ENCODE measurements at regions not wholly inside any gene's neighbourhood (a gene's known extent, or its start where the extent isn't known, plus 50 kb on each side); places are given as distances from the start of the nearest gene placed in this dataset.

DNA sequence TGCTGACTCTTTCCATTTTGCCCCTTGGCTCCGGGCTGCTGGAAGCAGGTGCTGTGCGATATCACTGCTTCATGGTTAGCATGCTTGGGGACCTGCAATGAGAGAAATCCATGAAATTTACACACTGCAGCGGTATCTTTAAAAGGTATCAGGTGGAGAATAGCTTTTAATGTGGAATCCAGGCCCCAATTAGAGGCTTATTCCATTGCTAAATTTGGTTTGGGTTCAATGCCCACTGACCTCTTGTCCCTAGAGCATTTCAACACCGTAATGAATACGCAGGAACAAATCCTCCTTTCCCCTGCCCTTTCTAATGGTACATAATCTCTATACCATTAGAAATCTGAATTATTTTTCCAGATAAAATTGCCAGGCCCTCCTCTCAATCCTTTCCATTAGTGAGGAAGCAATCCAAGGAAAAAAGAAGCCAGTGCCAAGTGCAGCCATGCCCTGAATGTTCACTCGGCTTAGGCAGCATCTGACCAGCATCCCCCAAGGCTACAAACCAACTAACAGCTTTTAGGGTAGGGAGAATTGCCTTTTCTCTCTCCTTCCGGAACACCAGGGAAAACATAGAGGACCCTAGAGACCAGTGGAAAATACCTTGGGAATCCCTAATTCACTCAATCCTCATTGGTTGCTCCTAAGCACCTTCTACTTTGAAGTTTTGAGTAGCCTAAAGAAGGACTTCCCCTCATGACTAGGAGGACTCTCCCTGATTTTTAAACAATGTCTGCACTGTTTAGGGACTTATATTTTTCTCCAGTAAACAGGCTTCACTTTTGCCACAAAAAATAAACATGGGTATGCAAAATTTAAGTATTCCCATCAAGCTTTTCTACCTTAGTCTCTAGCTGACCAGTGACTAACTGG is 143.1 kb downstream of the QRSL1 start:
- DNase-seq = peak in 1 of 3 donors; percentile 28

DNA sequence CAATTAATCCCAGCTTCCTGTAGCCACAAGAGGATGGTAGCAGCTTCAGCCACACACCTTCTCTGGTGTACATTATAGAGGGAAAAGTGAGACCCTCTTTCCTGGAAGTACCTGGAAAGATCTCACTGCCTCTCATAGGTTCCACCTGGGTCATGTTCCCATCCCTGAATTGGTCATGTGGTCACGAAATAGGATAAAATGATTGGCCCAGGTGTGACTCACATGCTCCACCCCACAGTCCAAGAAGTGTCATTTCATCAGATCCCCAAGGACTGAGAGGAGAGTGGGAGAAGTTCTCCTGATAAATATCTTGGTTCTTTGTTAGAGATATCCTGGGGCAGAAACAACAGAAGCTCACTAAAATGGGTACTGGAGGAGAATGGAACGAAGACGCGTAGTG is 142.4 kb downstream of the QRSL1 start:
- DNase-seq = no peak

DNA sequence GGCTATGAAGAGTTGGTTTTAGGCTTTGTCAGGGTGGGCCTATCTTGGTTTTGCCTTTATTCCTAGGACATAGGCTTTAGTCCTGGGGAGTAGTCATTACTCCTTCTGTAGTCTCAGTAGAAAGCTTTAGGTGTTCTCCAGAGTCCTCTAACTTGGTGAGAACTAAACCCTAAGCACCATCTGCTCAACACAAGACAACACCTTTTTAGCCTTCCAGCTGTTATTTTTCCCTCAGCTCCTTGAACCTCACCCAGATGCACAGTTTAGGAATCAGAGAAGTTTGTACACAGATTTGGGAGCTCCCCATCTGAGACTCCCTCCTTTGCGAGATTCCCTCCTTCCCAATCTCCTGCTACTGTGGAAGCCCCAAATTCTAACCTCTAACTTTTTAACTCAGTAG is 141.3 kb downstream of the QRSL1 start:
- no peak for DNase-seq

DNA sequence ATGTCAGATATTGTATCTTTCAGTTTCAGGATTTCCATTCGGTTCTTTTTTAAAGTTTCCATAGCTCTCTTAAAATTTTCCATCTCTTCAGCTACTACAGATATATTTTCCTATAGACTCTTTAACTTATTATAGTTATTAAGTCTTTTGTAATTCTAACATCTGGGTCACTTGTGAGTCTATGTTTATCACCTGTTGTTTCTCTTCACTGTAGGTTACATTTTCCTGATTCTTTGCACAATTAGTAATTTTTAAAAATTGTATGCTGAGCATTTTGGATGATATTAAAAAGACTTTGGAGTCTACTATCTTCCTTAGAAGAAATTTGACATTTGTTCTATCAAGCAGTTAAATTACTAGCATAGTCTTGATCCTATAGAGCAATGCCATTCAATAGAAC is 140.7 kb downstream of the QRSL1 start:
- no peak for DNase-seq

DNA sequence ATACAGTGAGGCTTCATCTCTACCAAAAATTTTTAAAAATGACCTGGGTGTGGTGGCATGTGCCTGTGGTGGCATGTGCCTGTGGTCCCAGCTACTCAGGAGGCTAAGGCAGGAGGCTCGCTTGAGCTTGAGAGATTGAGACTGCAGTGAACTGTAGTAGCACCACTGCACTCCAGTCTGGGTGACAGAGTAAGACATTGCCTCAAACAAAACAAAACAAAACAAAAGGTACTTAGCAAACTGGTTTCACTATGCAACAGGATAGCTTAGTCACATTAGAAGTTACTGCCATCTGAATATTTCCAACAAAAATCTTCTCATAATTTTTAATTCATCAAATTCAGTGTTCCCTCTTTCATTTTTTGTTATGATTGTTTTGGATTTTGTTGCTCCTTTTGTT is 137.9 kb downstream of the QRSL1 start:
- no peak for DNase-seq

DNA sequence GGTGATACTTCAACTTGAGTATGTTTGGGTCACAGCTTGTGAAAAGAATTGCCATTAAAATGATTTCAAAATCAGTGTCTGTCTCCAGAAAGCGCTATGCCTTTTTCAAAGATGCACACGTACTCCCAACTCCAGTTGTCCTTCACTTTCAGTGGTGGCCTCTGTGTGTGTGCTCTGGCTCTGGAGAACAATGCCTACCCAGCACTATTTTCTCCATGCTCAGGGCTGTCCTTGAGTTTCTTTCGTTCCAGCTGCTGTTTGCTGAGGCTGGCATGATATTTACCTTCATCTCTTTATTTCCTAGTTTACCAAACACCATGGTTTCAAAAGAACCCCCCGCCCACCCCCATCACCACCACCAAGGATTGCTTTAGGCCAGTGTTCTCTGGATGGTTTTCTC is 136.8 kb downstream of the QRSL1 start:
- DNase-seq = no peak

DNA sequence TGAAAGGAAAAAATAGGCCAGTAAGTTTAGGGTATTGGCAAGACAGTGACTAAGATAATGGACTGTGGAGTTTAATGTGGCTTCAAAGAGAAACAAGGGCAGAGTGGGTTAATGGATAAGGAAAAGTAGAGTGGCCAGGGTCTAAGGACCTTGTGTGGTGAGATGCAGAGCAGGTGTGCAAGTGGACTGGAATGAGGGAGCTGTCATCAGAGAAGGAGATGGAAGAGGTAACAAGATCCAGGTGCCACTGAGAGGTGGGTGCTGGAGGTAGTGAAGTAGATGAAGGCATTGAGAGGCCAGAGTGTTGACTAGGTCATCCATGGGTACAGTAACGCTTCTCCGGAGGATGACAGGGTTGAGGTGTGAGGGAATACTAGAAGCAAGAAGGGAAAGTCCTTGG is 136.1 kb downstream of the QRSL1 start:
- no peak for DNase-seq

DNA sequence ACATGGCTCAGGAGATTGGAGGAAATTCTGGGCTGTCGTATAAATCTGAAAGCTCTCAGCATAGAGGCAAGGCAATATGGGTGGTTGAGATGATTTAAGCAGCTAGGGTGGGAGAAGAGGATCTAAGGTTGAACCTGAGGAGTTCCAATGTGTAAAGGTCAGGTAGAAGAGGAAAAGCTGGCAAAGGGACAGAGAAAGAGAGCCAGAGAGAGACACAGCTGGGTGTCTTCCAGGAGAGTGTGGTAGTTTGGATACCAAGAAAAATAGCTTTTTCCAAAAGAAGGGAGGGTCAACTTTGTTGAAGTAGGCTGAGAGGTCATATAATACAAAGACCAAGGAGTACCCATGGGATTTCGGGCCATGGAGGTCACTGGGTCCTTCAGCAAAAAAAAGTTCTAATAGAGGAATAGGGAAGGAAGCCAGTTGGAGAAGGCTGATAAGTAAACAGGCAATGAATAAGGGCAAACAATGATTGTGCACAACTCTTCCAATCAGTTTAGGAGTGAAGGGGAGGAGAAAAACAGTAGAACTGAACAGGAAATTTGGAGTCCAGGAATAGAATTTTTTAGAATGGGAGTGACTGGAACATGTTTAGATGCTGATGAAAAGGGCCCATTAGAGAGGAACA is 135.1 kb downstream of the QRSL1 start:
- no peak for DNase-seq

DNA sequence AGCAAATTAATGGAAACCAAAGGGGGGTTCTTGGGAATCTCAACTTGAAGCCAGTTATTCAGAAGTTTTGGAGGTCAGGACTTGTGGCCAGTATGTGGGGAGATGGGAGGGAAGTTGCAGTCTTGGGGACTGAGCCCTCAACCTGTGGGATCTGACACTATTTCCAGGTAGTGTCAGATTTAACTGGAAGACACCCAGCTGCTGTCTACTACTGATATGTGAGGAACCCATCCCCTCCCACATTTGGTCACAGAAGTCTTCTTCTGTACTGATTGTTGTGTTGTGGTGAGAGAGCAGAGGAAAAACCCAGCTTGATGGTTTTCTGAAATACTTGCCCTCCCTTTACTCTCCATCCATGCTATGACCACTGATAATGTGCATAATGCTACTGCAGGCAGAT is 134.0 kb downstream of the QRSL1 start:
- DNase-seq = no peak

DNA sequence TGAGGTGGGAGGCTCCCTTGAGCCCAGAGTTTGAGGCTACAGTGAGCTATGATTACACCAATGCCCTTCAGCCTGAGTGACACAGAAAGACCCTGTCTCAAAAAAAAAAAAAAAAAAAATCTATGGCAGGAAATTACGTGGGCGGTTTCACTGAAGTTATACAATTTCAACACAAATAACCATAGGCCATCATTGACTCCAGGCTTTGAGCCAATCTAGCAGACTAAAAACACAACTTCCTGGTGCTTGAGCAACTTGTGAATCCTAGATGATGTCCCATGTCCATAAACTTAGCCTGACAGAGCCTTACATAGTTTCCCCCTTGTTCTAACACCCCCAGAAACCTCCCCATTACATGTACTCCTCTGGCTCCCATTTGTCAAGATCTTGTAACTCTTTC is 131.8 kb downstream of the QRSL1 start:
- no peak for DNase-seq

DNA sequence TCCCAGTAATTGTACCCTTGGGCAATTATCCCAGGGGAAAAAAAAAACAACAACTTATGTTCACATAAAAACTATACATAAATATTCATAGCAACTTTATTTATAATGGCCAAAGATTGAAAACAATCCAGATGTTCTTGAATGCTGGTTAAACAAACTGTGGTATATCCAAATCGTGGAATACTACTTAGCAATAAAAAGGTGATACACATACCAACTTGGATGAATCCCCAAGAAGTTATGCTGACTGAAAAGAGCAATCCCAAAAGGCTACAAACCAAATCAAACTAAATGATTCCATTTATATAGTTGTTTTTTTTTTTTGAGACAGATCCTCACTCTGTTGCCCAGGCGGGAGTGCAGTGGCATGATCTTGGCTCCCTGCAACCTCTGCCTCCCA is 129.7 kb downstream of the QRSL1 start:
- no peak for DNase-seq

DNA sequence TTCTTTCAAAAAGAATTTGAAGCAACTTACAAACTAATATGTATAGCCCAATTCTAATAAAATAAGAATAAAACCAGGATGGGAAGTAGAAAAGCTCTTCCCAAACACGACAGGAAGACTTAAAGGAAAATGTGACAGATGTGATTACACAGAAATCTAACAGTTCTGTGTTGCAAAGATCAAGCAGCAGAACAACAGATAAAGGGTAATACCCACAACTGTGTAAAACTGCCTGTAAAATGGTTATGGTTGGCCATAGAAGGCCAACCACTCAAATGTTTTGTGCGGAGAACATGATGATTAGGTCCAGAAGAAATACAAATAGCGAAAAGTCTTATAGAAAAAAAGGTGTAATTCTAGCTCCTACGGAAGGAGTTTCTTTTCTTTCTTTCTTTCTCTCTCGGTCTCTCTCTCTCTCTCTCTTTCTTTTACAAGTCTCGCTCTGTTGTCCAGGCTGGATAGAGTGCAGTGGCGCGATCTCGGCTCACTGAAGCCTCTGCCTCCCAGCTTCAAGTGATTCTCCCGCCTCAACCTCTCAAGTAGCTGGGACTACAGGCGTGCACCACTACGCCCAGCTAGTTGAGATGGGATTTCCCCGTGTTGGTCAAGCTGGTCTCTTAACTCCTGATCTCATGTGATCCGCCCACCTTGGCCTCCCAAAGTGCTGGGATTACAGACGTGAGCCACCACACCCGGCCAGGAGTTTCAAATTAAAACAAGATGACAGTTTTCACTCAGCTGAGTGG is 128.5 kb downstream of the QRSL1 start:
- DNase-seq = no peak

DNA sequence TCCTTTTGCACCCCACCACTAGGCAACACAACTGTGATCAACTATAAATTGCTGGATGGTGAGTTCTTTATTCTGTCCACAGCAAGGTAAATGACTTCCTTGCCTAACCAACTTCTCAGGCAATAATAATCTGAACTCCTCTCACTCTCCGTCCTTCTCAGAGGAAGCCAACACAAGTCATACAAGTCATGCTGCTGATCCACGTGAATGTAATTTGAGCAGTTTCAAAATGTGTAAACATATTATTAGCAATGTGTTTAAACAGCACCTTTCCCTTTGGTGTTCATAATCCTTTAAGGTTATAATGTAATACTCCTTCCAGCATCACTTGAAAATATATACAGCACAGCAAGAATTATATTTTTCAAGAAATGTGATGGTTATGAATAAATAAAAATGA is 127.9 kb downstream of the QRSL1 start:
- DNase-seq = no peak

DNA sequence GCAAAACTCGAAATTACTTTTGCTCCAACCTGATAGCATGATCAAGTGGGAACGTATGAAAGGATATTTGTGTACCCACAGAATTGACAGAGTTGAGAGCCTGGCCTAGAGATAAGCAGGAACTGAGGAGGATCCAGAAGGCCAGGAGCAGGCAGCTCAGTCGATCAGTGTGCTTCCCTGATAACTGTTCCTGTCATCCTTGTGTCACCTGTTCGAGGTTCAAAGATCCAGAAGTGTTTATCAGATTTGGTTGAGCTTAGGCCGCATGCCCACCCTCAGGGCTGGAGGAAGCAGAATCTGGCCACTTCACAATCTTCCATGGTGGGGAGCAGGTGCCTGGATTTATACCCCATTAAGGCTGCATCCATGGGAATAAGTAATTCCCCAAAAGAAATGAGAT is 124.8 kb downstream of the QRSL1 start:
- DNase-seq = no peak

DNA sequence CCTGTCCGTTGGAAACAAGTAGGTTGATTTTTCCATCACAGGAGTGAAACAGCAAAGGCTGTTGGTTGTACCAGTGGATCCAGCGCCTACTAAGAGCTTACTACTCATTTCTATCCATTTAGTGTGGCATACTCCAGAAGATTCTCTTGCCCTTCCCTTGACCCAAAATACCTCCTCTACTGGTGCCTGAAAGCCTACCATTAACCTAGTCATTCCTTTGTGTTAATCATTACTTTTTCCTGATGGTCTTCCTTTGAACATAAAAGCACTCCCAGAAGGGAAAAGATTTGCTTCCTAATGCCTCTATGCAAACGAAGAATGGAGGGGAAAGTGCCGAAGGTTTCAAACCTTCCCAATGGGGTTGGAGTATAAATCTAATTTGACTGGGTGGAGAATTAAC is 123.3 kb downstream of the QRSL1 start:
- DNase-seq = no peak

DNA sequence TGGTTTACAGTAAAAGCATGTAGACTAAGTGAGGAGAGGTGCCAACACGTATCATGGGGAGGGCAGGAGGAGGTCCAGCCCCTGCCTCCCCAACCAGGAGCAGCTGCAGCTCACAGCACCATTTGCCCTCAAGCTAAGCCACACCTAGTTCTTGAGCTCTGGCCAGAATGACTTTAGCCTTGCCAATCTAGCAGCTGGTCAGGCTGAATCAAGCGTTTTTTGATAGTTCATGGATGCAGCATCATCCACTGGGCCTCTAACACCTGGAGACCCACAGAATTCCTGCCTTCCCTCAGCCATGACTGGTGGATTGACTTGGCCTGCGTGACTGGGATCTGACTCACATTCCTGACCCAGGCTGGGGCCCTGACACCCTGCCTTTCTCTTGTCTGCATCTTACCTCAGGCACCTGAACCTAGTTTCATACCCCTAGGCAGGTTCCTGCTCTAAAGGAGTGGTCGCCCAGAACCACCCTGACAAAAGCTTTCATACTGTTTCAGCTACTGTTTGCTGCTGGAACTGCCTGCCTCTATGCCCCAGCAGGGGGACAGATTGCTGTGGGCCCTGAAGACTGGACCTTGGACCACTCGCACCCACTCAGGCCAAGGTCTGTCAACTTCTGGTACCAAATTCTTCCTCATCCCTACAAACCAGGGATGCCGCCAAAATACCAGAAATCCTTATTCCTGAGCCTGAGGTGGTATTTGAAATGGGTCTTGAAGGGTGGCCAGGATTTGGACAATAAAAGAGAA is 122.3 kb downstream of the QRSL1 start:
- peak in 2 of 3 donors; percentile 47 to 68 for DNase-seq

DNA sequence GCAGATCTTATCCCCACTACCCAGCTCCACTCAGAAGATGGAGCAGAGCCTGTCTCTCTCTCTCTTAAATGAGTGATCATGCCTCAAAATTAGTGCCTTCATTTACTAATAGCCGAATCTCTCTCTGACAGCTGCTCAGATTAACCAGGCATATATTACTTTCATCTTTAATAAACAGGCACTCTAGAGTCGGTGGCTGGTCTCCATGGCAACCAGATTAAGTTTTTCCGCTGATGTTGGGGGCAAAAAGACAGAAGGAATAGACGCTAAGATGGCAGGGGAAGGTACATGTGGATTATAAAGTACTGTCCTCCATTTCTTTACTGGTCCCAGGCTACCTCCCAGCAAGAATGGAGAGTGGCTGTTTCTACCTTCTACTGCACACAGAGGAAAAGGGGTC is 121.6 kb downstream of the QRSL1 start:
- DNase-seq = no peak

DNA sequence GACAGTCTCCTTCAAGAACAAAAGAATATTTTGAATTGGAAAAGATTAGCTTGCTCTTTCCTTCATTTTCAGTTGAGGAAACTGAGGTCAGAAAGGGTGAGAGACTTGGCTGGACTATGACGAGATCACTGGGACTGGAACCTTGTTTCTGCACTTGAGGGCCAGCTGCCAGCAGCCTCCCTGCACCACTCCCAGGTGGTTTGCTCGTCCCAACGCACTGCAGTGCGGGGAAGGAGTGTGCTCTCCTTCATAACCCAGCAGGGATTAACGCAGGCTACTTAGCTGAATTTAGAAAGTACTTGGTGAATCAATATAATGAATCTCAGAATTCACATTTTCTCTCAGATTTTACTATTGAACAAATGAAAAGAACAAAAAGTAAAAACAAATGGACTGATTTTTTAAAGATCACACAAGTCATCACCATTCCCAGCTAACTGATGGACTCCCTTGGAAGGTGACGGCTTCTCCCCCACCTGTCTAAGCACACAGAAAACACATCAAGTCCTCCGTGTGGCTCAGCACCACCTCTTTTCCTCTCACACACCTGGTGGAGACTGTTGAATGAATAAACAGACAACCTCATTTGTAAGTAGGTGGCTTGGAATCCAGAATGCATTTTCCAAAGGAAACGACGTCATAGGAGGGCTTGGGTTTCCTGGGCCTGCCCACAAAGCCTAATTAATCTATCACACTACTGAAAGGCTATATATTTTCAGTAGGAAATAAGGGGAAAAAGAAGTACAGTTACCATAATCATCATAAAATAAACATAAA is 121.0 kb downstream of the QRSL1 start:
- no peak for DNase-seq

DNA sequence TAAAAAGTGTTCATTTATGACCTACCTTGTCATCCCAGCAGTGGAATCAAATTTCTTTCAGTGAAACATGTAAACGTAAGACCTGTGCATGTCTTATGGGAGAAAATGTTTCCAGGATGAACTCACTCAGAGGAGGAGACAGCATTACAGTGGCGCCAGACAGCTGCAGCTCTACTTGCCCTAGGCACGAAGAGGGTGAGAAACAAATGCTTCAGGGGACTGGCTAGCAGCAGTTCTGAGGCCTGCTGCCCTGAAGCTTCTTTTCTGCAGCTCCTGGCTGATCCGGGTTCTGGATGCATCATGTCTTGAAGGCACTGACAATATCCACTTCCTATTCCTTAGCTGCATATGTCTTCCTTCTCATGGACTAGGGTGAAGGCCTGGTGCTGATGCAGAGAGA is 120.2 kb downstream of the QRSL1 start:
- peak in 1 of 3 donors; percentile 26 for DNase-seq

DNA sequence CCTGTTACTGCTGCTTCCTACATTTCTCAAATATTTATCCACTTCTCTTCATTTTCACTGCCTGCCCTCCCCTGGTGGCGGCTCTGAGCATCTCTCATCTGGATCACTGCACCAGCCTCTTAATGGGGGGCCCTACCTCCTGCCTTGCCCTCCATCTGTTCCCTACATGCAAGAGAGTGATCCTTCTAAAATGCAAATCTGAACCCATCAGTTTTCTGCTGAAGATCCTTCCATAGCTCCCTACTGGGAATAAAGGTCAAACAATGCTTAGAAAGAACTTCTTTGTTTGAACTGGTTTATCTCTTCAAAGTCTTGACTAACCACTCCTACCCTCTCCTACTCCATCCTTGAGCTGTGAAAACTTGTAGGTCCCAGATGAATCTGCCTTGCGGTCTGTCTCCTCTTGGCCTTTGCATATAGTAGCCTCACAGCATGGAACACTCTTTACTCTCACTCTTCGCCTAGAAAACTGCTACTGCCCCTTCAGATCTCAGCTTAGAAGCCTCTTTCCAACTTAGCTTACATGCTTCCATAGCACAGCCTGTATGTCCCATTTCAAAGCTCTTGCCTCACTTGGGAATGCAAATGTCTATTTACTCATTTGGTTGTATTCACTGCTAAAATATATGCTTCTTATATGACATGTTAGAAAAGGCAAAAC is 119.3 kb downstream of the QRSL1 start:
- no peak for DNase-seq

DNA sequence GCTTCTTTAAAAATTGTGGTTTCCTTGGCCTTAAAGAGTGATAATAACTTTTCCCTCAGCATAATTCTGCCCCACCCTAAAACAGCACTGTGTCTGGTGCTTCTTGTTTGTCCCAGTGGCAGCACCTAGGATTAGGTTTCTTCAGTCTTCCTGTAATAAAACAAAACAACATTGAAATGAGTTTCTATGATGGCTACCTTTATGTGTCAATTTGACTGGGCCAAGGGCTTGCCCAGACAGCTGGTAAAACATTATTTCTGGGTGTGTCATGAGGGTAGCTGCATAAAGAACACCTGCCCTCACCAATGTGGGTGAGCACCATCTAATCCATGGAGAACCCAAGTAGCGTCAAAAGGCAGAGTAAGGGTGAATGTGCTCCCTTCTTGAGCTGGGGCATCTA is 117.8 kb downstream of the QRSL1 start:
- no peak for DNase-seq

Measured in muscle of back (tissue), 3 donors.